Adrenal gland (tissue), 9 donors: ENCODE measurements at regions not wholly inside any gene's neighbourhood (a gene's known extent, or its start where the extent isn't known, plus 50 kb on each side); places are given as distances from the start of the nearest gene placed in this dataset.
A peak's percentile ranks its signal among the peaks of the same experiment; 100 is the strongest.

Source experiments
- DNase-seq, 7 donors: peaks; one replicate each; pipeline ENCODE4 v3.0.0-alpha.2; 2019 to 2020
- H3K27ac ChIP-seq, 5 donors: fragments of 200-600 bp; sonication (generic) in 4 of 5; 1 replicate in 3 of 5; 2 replicates in 2 of 5; pipeline versions ENCODE4 v1.5.1 to v1.8.0; 2016 to 2020; ENCODE audit warnings: mild to moderate bottlenecking in 1 of 5
- H3K27me3 ChIP-seq: fragments of 200-600 bp; 2 replicates; pipeline ENCODE4 v1.8.0; 2021
- H3K36me3 ChIP-seq, 2 donors: fragments of 200-600 bp; replicated peaks in 1 of 2; 1 replicate in 1 of 2; 2 replicates in 1 of 2; pipeline versions ENCODE4 v1.5.1 to v1.8.0; 2018 to 2022
- H3K4me1 ChIP-seq, 2 donors: fragments of 200-600 bp; replicated peaks in 1 of 2; 1 replicate in 1 of 2; 2 replicates in 1 of 2; pipeline versions ENCODE4 v1.5.1 to v1.8.0; 2018 to 2021
- H3K4me3 ChIP-seq, 4 donors: fragments of 200-600 bp; sonication (generic) in 3 of 4; one replicate each; pipeline ENCODE4 v1.5.1; 2016 to 2018
- H3K9me3 ChIP-seq, 3 donors: fragments of 200-600 bp; sonication (generic) in 1 of 3; replicated peaks in 1 of 3; 1 replicate in 2 of 3; 2 replicates in 1 of 3; pipeline versions ENCODE4 v1.5.1 to v1.8.0; 2016 to 2021
- CTCF ChIP-seq, 6 experiments: fragments of 450-650 bp in 4 of 6; fragments of 200-600 bp in 2 of 6; sonication (generic) in 1 of 6; IDR thresholded peaks; 1 replicate in 5 of 6; 2 replicates in 1 of 6; pipeline versions ENCODE4 v1.5.1 to v1.8.0; 2016 to 2021; ENCODE audit warnings: antibody characterized with exemption in 6 of 6, mild to moderate bottlenecking in 2 of 6, moderate library complexity in 1 of 6
- POLR2A ChIP-seq, 2 donors: fragments of 450-650 bp; IDR thresholded peaks; one replicate each; pipeline ENCODE4 v1.6.1; 2017; ENCODE audit warnings: antibody characterized with exemption in 2 of 2, mild to moderate bottlenecking in 2 of 2, moderate library complexity in 1 of 2
- WGBS, 4 donors: extraction: QIAGEN DNeasy Blood & Tissue Kit in 2 of 4; methylation state at CpG; one replicate each; pipeline versions ENCODE4 v1.1.5 to v1.1.7; 2013 to 2017; 5-methylcytosine and 5-hydroxymethylcytosine counted together
- intact Hi-C, 2 donors: fragments of 100-400 bp; cut with DNase I; formaldehyde crosslinking; loops; one replicate each; pipeline versions ENCODE4 v1.14.1 to v1.15.0; 2022 to 2023
- donor health status: healthy with polysubstance abuse.
- donor health status: Bipolar disorder and iron deficiency.
- donor health status: DM: yes; HTN: yes; CAD: no.
- donor health status: DM: no; HTN: no; CAD: no.
- donor health status: DM: no; HTN: no; CAD: no.

- Histone ChIP-seq H3K4me3 (no peak overlapping the region), H3K27ac (no peak overlapping the region), H3K9me3 (no peaks in the 10 kb centered on the region), H3K27me3 (no peaks in the 10 kb centered on the region), H3K4me1 (peaks cover 0 to 7% of the 10 kb centered on the region in 2 donors), H3K36me3 (no peaks in the 10 kb centered on the region)
- no peak for TF ChIP-seq POLR2A (IDR thresholded peaks at IDR 0.05)
- no peak for TF ChIP-seq CTCF (IDR thresholded peaks at IDR 0.05)
- intact Hi-C loops = no loop called here
- no peak for DNase-seq
Observed at GRCh38 chr16:73308771-73309170, 260.8 kb upstream of the ZFHX3 start.

- peak in 1 of 7 donors; percentile 18 for DNase-seq
- WGBS, 4 donors = 13 to 25% (median 17%) methylated on average over 1 of the region's 1 CpG
- H3K27ac ChIP-seq = no peak overlapping the region
- H3K9me3 ChIP-seq = no peaks in the 10 kb centered on the region
- no peaks in the 10 kb centered on the region for H3K36me3 ChIP-seq
- no peak overlapping the region for H3K4me3 ChIP-seq
- H3K27me3 ChIP-seq = no peaks in the 10 kb centered on the region
- intact Hi-C loops = no loop called here
- H3K4me1 ChIP-seq = peaks cover 0 to 7% of the 10 kb centered on the region in 2 donors
- TF ChIP-seq CTCF (IDR thresholded peaks at IDR 0.05) (no peak), POLR2A (IDR thresholded peaks at IDR 0.05) (no peak)
Observed at GRCh38 chr16:73306901-73307413, 259.0 kb upstream of the ZFHX3 start.

- H3K27me3 ChIP-seq = no peaks in the 10 kb centered on the region
- peaks cover 0 to 7% of the 10 kb centered on the region in 2 donors for H3K4me1 ChIP-seq
- H3K27ac ChIP-seq = no peak overlapping the region
- H3K4me3 ChIP-seq = no peak overlapping the region
- intact Hi-C loops = no loop called here
- 49 to 68% (median 59%) methylated on average over 14 of the region's 14 CpGs for WGBS, 4 donors
- no peak for TF ChIP-seq POLR2A (IDR thresholded peaks at IDR 0.05)
- TF ChIP-seq CTCF (IDR thresholded peaks at IDR 0.05) = no peak
- no peak for DNase-seq
- no peaks in the 10 kb centered on the region for H3K36me3 ChIP-seq
- no peaks in the 10 kb centered on the region for H3K9me3 ChIP-seq
Observed at GRCh38 chr16:73304008-73304774, 256.3 kb upstream of the ZFHX3 start.

- intact Hi-C loops = no loop called here
- Histone ChIP-seq H3K9me3 (no peaks in the 10 kb centered on the region), H3K4me3 (no peak overlapping the region), H3K27me3 (no peaks in the 10 kb centered on the region), H3K36me3 (no peaks in the 10 kb centered on the region), H3K4me1 (peaks cover 0 to 7% of the 10 kb centered on the region in 2 donors), H3K27ac (no peak overlapping the region)
- WGBS, 4 donors = 83 to 95% (median 90%) methylated on average over 3 of the region's 3 CpGs
- TF ChIP-seq POLR2A (IDR thresholded peaks at IDR 0.05) (no peak), CTCF (IDR thresholded peaks at IDR 0.05) (no peak)
- no peak for DNase-seq
Observed at GRCh38 chr16:73302942-73303341, 255.0 kb upstream of the ZFHX3 start.
